ENCODE measurements at regions not wholly inside any gene's neighbourhood (a gene's known extent, or its start where the extent isn't known, plus 50 kb on each side); places are given as distances from the start of the nearest gene placed in this dataset.

DNA sequence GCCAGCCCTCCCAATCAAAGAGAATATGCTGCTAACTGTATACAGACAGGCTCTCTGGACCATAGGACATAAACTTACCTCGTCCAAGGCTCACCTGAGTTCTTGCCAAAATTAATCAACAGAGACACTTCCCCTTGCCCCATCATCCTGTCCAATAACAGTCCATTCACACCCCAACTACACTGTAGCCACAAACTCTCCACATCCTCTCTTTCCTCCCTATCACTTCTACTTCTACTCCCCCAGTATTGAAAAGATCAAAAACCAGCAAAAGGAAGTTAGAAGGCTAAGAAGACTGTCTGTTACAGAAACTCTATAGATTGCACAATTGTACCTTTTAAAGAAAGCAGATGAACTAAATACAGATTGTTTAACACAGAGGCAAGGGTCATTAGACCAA is 133.5 kb upstream of the STT3B start:
- Histone ChIP-seq H3K18ac (ENCODE audit: low read depth, low read length) (no peak overlapping the region), H3K27ac (ENCODE audit: insufficient read depth, low read length) (no peak overlapping the region), H3K23ac (ENCODE audit: low read depth, low read length) (no peak overlapping the region), H2BK20ac (ENCODE audit: low read depth, low read length) (no peak overlapping the region), H4K91ac (ENCODE audit: insufficient read depth, low read depth, low read length) (no peak overlapping the region), H3K4me1 (ENCODE audit: control insufficient read depth, insufficient read depth, low read length) (no peaks in the 10 kb centered on the region), H2BK120ac (ENCODE audit: low read depth, low read length) (no peak overlapping the region), H4K20me1 (ENCODE audit: insufficient read depth, low read length) (no peaks in the 10 kb centered on the region), H3K36me3 (ENCODE audit: control insufficient read depth, insufficient read depth, low read length) (no peaks in the 10 kb centered on the region), H3K9me3 (ENCODE audit: control insufficient read depth, insufficient read depth, low read length) (no peaks in the 10 kb centered on the region), H3K4me2 (ENCODE audit: low read depth, low read length) (no peak overlapping the region), H2BK15ac (ENCODE audit: low read depth, low read length) (no peak overlapping the region), H2AK5ac (ENCODE audit: low read depth, low read length) (no peak overlapping the region), H3K56ac (ENCODE audit: extremely low read depth, insufficient read depth, low read length) (no peak overlapping the region), H2AFZ (replicated peaks; ENCODE audit: low read length, poor library complexity) (no peak overlapping the region), H3K27me3 (ENCODE audit: control insufficient read depth, insufficient read depth, low read length) (no peaks in the 10 kb centered on the region), H4K5ac (ENCODE audit: low read depth, low read length) (no peak overlapping the region), H3K14ac (replicated peaks; ENCODE audit: low read depth, low read length) (no peak overlapping the region), H3K4ac (ENCODE audit: low read depth, low read length) (no peak overlapping the region), H3K9me1 (ENCODE audit: insufficient read depth, low read length) (no peaks in the 10 kb centered on the region), H3K4me3 (ENCODE audit: insufficient read depth, low read depth, low read length) (no peak overlapping the region), H3K9ac (ENCODE audit: low read depth, low read length) (no peak overlapping the region), H2BK5ac (ENCODE audit: low read depth, low read length, poor library complexity, severe bottlenecking) (no peak overlapping the region), H4K8ac (ENCODE audit: low read depth in 2 of 2, low read length in 2 of 2) (no peak overlapping the region), H2AK9ac (replicated peaks; ENCODE audit: low read depth, low read length, poor library complexity) (no peak overlapping the region), H3K79me1 (ENCODE audit: low read depth in 1 of 2, low read length in 2 of 2) (no peaks in the 10 kb centered on the region)
- in situ Hi-C loops (cut with MboI; ENCODE audit: low sequenced_read_pairs) (no loop called here), intact Hi-C loops (cut with micrococcal nuclease) (no loop called here), dilution Hi-C loops (cut with HindIII; ENCODE audit: low sequenced_read_pairs, unreplicated experiment) (no loop called here)
- ATAC-seq (ENCODE audit: low read depth) (no peak), DNase-seq (no peak)
- TF ChIP-seq CEBPB (IDR thresholded peaks at IDR 0.05; ENCODE audit: low read depth, low read length): no peak
- TF ChIP-seq, protein P1, sequence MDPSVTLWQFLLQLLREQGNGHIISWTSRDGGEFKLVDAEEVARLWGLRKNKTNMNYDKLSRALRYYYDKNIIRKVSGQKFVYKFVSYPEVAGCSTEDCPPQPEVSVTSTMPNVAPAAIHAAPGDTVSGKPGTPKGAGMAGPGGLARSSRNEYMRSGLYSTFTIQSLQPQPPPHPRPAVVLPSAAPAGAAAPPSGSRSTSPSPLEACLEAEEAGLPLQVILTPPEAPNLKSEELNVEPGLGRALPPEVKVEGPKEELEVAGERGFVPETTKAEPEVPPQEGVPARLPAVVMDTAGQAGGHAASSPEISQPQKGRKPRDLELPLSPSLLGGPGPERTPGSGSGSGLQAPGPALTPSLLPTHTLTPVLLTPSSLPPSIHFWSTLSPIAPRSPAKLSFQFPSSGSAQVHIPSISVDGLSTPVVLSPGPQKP (IDR thresholded peaks at IDR 0.05; ENCODE audit: borderline replicate concordance, low read depth, low read length): no peak
- TF ChIP-seq, protein P2, sequence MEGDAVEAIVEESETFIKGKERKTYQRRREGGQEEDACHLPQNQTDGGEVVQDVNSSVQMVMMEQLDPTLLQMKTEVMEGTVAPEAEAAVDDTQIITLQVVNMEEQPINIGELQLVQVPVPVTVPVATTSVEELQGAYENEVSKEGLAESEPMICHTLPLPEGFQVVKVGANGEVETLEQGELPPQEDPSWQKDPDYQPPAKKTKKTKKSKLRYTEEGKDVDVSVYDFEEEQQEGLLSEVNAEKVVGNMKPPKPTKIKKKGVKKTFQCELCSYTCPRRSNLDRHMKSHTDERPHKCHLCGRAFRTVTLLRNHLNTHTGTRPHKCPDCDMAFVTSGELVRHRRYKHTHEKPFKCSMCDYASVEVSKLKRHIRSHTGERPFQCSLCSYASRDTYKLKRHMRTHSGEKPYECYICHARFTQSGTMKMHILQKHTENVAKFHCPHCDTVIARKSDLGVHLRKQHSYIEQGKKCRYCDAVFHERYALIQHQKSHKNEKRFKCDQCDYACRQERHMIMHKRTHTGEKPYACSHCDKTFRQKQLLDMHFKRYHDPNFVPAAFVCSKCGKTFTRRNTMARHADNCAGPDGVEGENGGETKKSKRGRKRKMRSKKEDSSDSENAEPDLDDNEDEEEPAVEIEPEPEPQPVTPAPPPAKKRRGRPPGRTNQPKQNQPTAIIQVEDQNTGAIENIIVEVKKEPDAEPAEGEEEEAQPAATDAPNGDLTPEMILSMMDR (conservative IDR thresholded peaks at IDR 0.05; ENCODE audit: low read depth, low read length): no peak
- ChIA-PET CTCF (no interaction called here), POLR2A (ENCODE audit: unreplicated experiment) (no interaction called here)
- no CpG with 5 or more reads among the region's 1 CpG for WGBS, 2 experiments (ENCODE audit: extremely low coverage in 2 of 2, insufficient read length in 1 of 2)
- no TSS peak for BruUV-seq (replicated peaks)

All from IMR-90 (cell line).